ENCODE measurements at regions not wholly inside any gene's neighbourhood (a gene's known extent, or its start where the extent isn't known, plus 50 kb on each side); places are given as distances from the start of the nearest gene placed in this dataset.

DNA sequence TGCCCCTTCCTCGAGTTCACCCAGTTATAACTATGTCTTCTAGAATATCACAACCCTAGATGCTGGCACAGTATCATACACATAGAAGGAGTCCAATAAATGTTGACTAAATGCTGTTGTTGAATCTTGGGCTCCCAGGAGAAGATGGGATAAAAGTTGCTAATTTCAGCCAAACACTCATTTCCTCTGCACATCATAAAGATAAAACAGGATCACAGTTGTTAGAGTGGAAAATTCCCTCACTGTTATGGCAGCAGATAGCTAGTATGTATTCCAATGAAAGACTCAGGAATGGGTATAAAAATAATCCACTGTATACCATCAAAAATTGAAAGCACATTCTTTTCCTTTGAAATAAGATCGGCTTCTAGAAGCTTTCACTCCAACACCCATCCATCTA, 294.9 kb upstream of the TSHZ2 start:
- TF ChIP-seq CTCF (IDR thresholded peaks at IDR 0.05; ENCODE audit: low read depth, low read length), result no peak
- no peak for TF ChIP-seq EZH2phosphoT487 (IDR thresholded peaks at IDR 0.05; ENCODE audit: low read depth)
